ENCODE measurements at regions not wholly inside any gene's neighbourhood (a gene's known extent, or its start where the extent isn't known, plus 50 kb on each side); places are given as distances from the start of the nearest gene placed in this dataset.

GRCh38 chr10:44510379-44511115 lies 125.7 kb upstream of the CXCL12 start:
- Mint-ChIP-seq H3K9me3 (peaks cover 0 to 4% (median under 1%) of the 10 kb centered on the region in 8 donors), H3K36me3 (no peaks in the 10 kb centered on the region), H3K4me3 (no peak overlapping the region), H3K27me3 (no peaks in the 10 kb centered on the region), H3K27ac (no peak overlapping the region), H3K4me1 (no peaks in the 10 kb centered on the region)
- no peaks in the 10 kb centered on the region for H3K27me3 ChIP-seq (ENCODE audit: insufficient read depth, low read length)
- H3K4me1 ChIP-seq (ENCODE audit: insufficient read depth, low read length), result no peaks in the 10 kb centered on the region
- no peaks in the 10 kb centered on the region for H3K9me3 ChIP-seq (ENCODE audit: control insufficient read depth in 1 of 2, low read length in 2 of 2)
- no peak overlapping the region for H3K4me3 ChIP-seq (ENCODE audit: low read length in 2 of 2)
- intact Hi-C loops (cut with micrococcal nuclease), result no loop called here
- H3K27ac ChIP-seq (ENCODE audit: low read depth, low read length), result no peak overlapping the region
- ChIA-PET POLR2A (ENCODE audit: partially characterized antibody) (no interaction called here), CTCF (ENCODE audit: partially characterized antibody) (no interaction called here)
- DNase-seq, result no peak
- H3K36me3 ChIP-seq (ENCODE audit: insufficient read depth, low read length), result no peaks in the 10 kb centered on the region

- Mint-ChIP-seq H3K4me1 (no peaks in the 10 kb centered on the region), H3K36me3 (no peaks in the 10 kb centered on the region), H3K27me3 (no peaks in the 10 kb centered on the region), H3K27ac (no peak overlapping the region), H3K9me3 (peaks cover 0 to 4% (median under 1%) of the 10 kb centered on the region in 8 donors), H3K4me3 (no peak overlapping the region)
- ChIA-PET CTCF (ENCODE audit: partially characterized antibody) (interaction anchor here (1.2 kb wide), 1 partner anchor 11 kb away, joined by 3 read pairs; no protein-coding TSS in a partner anchor), POLR2A (ENCODE audit: partially characterized antibody) (no interaction called here)
- H3K27ac ChIP-seq (ENCODE audit: low read depth, low read length), result no peak overlapping the region
- DNase-seq, result no peak
- no peak overlapping the region for H3K4me3 ChIP-seq (ENCODE audit: low read length in 2 of 2)
- H3K27me3 ChIP-seq (ENCODE audit: insufficient read depth, low read length), result no peaks in the 10 kb centered on the region
- H3K36me3 ChIP-seq (ENCODE audit: insufficient read depth, low read length), result no peaks in the 10 kb centered on the region
- H3K9me3 ChIP-seq (ENCODE audit: control insufficient read depth in 1 of 2, low read length in 2 of 2), result no peaks in the 10 kb centered on the region
- H3K4me1 ChIP-seq (ENCODE audit: insufficient read depth, low read length), result no peaks in the 10 kb centered on the region
- intact Hi-C loops (cut with micrococcal nuclease), result no loop called here
Measured at GRCh38 chr10:44511166-44511565, 126.3 kb upstream of the CXCL12 start.

- Mint-ChIP-seq H3K27me3 (no peaks in the 10 kb centered on the region), H3K36me3 (no peaks in the 10 kb centered on the region), H3K27ac (no peak overlapping the region), H3K4me1 (no peaks in the 10 kb centered on the region), H3K9me3 (peaks cover 0 to 4% (median under 1%) of the 10 kb centered on the region in 8 donors), H3K4me3 (no peak overlapping the region)
- H3K27me3 ChIP-seq (ENCODE audit: insufficient read depth, low read length), result no peaks in the 10 kb centered on the region
- no peak overlapping the region for H3K27ac ChIP-seq (ENCODE audit: low read depth, low read length)
- no peak for DNase-seq
- no peak overlapping the region for H3K4me3 ChIP-seq (ENCODE audit: low read length in 2 of 2)
- ChIA-PET CTCF (ENCODE audit: partially characterized antibody) (interaction anchor here (1.2 kb wide), 1 partner anchor 10 kb away, joined by 3 read pairs; no protein-coding TSS in a partner anchor), POLR2A (ENCODE audit: partially characterized antibody) (no interaction called here)
- no peaks in the 10 kb centered on the region for H3K36me3 ChIP-seq (ENCODE audit: insufficient read depth, low read length)
- no peaks in the 10 kb centered on the region for H3K4me1 ChIP-seq (ENCODE audit: insufficient read depth, low read length)
- H3K9me3 ChIP-seq (ENCODE audit: control insufficient read depth in 1 of 2, low read length in 2 of 2), result no peaks in the 10 kb centered on the region
- intact Hi-C loops (cut with micrococcal nuclease), result no loop called here
Measured at GRCh38 chr10:44511601-44512000, 126.7 kb upstream of the CXCL12 start.

- Mint-ChIP-seq H3K9me3 (peaks cover 0 to 4% (median 0%) of the 10 kb centered on the region in 8 donors), H3K4me3 (no peak overlapping the region), H3K36me3 (no peaks in the 10 kb centered on the region), H3K27me3 (no peaks in the 10 kb centered on the region), H3K27ac (no peak overlapping the region), H3K4me1 (no peaks in the 10 kb centered on the region)
- POLR2A ChIA-PET (ENCODE audit: partially characterized antibody), result no interaction called here
- intact Hi-C loops (cut with micrococcal nuclease), result no loop called here
- H3K4me1 ChIP-seq (ENCODE audit: insufficient read depth, low read length), result no peaks in the 10 kb centered on the region
- H3K36me3 ChIP-seq (ENCODE audit: insufficient read depth, low read length), result no peaks in the 10 kb centered on the region
- H3K9me3 ChIP-seq (ENCODE audit: control insufficient read depth in 1 of 2, low read length in 2 of 2), result no peaks in the 10 kb centered on the region
- CTCF ChIA-PET (ENCODE audit: partially characterized antibody), result interaction anchor here (1.2 kb wide), 1 partner anchor 10 kb away, joined by 3 read pairs; no protein-coding TSS in a partner anchor
- no peak for DNase-seq
- H3K27me3 ChIP-seq (ENCODE audit: insufficient read depth, low read length), result no peaks in the 10 kb centered on the region
- H3K4me3 ChIP-seq (ENCODE audit: low read length in 2 of 2), result no peak overlapping the region
- no peak overlapping the region for H3K27ac ChIP-seq (ENCODE audit: low read depth, low read length)
Measured at GRCh38 chr10:44512431-44513022, 127.6 kb upstream of the CXCL12 start.

- H3K4me3 ChIP-seq (ENCODE audit: low read length in 2 of 2), result no peak overlapping the region
- peaks cover 0 to 4% (median 0%) of the 10 kb centered on the region in 8 donors for H3K9me3 Mint-ChIP-seq
- no peaks in the 10 kb centered on the region for H3K27me3 ChIP-seq (ENCODE audit: insufficient read depth, low read length)
- H3K27ac ChIP-seq (ENCODE audit: low read depth, low read length), result no peak overlapping the region
- intact Hi-C loops (cut with micrococcal nuclease), result no loop called here
- H3K27me3 Mint-ChIP-seq, result no peaks in the 10 kb centered on the region
- H3K27ac Mint-ChIP-seq, result no peak overlapping the region
- DNase-seq, result no peak
- H3K4me3 Mint-ChIP-seq, result no peak overlapping the region
- H3K36me3 Mint-ChIP-seq, result no peaks in the 10 kb centered on the region
- POLR2A ChIA-PET (ENCODE audit: partially characterized antibody), result no interaction called here
- H3K36me3 ChIP-seq (ENCODE audit: insufficient read depth, low read length), result no peaks in the 10 kb centered on the region
- H3K4me1 Mint-ChIP-seq, result no peaks in the 10 kb centered on the region
- no peaks in the 10 kb centered on the region for H3K9me3 ChIP-seq (ENCODE audit: control insufficient read depth in 1 of 2, low read length in 2 of 2)
- H3K4me1 ChIP-seq (ENCODE audit: insufficient read depth, low read length), result no peaks in the 10 kb centered on the region
- CTCF ChIA-PET (ENCODE audit: partially characterized antibody), result no interaction called here
Measured at GRCh38 chr10:44513591-44513990, 128.7 kb upstream of the CXCL12 start.

GRCh38 chr10:44516891-44517290 lies 132.0 kb upstream of the CXCL12 start:
- Histone ChIP-seq H3K9me3 (ENCODE audit: control insufficient read depth in 1 of 2, low read length in 2 of 2) (no peaks in the 10 kb centered on the region), H3K36me3 (ENCODE audit: insufficient read depth, low read length) (no peaks in the 10 kb centered on the region), H3K4me3 (ENCODE audit: low read length in 2 of 2) (no peak overlapping the region), H3K27ac (ENCODE audit: low read depth, low read length) (no peak overlapping the region), H3K4me1 (ENCODE audit: insufficient read depth, low read length) (no peaks in the 10 kb centered on the region), H3K27me3 (ENCODE audit: insufficient read depth, low read length) (no peaks in the 10 kb centered on the region)
- Mint-ChIP-seq H3K9me3 (peaks cover 0 to 4% (median 0%) of the 10 kb centered on the region in 8 donors), H3K36me3 (no peaks in the 10 kb centered on the region), H3K4me1 (no peaks in the 10 kb centered on the region), H3K4me3 (no peak overlapping the region), H3K27ac (no peak overlapping the region), H3K27me3 (no peaks in the 10 kb centered on the region)
- intact Hi-C loops (cut with micrococcal nuclease), result no loop called here
- POLR2A ChIA-PET (ENCODE audit: partially characterized antibody), result no interaction called here
- CTCF ChIA-PET (ENCODE audit: partially characterized antibody), result no interaction called here
- DNase-seq, result no peak

GRCh38 chr10:44517635-44518034 lies 132.7 kb upstream of the CXCL12 start:
- H3K36me3 Mint-ChIP-seq, result no peaks in the 10 kb centered on the region
- Histone ChIP-seq H3K4me1 (ENCODE audit: insufficient read depth, low read length) (no peaks in the 10 kb centered on the region), H3K27ac (ENCODE audit: low read depth, low read length) (no peak overlapping the region), H3K9me3 (ENCODE audit: control insufficient read depth in 1 of 2, low read length in 2 of 2) (no peaks in the 10 kb centered on the region), H3K27me3 (ENCODE audit: insufficient read depth, low read length) (no peaks in the 10 kb centered on the region), H3K36me3 (ENCODE audit: insufficient read depth, low read length) (no peaks in the 10 kb centered on the region), H3K4me3 (ENCODE audit: low read length in 2 of 2) (no peak overlapping the region)
- no peak overlapping the region for H3K4me3 Mint-ChIP-seq
- DNase-seq, result no peak
- H3K9me3 Mint-ChIP-seq, result peaks cover 0 to 6% (median 0%) of the 10 kb centered on the region in 8 donors
- POLR2A ChIA-PET (ENCODE audit: partially characterized antibody), result no interaction called here
- no peaks in the 10 kb centered on the region for H3K27me3 Mint-ChIP-seq
- no peak overlapping the region for H3K27ac Mint-ChIP-seq
- CTCF ChIA-PET (ENCODE audit: partially characterized antibody), result no interaction called here
- H3K4me1 Mint-ChIP-seq, result no peaks in the 10 kb centered on the region
- intact Hi-C loops (cut with micrococcal nuclease), result no loop called here

Data from CD4-positive, alpha-beta memory T cell (primary cell).